ENCODE measurements at regions not wholly inside any gene's neighbourhood (a gene's known extent, or its start where the extent isn't known, plus 50 kb on each side); places are given as distances from the start of the nearest gene placed in this dataset.

- TF ChIP-seq, protein P1, sequence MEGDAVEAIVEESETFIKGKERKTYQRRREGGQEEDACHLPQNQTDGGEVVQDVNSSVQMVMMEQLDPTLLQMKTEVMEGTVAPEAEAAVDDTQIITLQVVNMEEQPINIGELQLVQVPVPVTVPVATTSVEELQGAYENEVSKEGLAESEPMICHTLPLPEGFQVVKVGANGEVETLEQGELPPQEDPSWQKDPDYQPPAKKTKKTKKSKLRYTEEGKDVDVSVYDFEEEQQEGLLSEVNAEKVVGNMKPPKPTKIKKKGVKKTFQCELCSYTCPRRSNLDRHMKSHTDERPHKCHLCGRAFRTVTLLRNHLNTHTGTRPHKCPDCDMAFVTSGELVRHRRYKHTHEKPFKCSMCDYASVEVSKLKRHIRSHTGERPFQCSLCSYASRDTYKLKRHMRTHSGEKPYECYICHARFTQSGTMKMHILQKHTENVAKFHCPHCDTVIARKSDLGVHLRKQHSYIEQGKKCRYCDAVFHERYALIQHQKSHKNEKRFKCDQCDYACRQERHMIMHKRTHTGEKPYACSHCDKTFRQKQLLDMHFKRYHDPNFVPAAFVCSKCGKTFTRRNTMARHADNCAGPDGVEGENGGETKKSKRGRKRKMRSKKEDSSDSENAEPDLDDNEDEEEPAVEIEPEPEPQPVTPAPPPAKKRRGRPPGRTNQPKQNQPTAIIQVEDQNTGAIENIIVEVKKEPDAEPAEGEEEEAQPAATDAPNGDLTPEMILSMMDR (IDR thresholded peaks at IDR 0.05) = no peak
- TF ChIP-seq ZFX (IDR thresholded peaks at IDR 0.05; ENCODE audit: borderline replicate concordance) = no peak
Observed at GRCh38 chr6:140372064-140372463, 997.6 kb upstream of the CITED2 start.
